Mesendoderm (in vitro differentiated cells): ENCODE measurements at regions not wholly inside any gene's neighbourhood (a gene's known extent, or its start where the extent isn't known, plus 50 kb on each side); places are given as distances from the start of the nearest gene placed in this dataset. TPM values are rescaled to one million over a fixed set of nuclear protein-coding genes. Genes with fewer than 3 reads are reported as not detected.

ENCODE experiments used
- small RNA-seq: library from polyadenylated mRNA; stranded (forward); fragments of <200 nt; extraction: miRNeasy Mini kit (QIAGEN cat#:217004); gene quantifications from one replicate; pipeline ENCODE3, GENCODE V24; 2013; ENCODE audit not compliant: insufficient read depth

Small RNAs in the stretch of these regions (small RNA-seq; reads per million reads assigned to genes)
- gene RNU6-755P: not detected
